ENCODE measurements at regions not wholly inside any gene's neighbourhood (a gene's known extent, or its start where the extent isn't known, plus 50 kb on each side); places are given as distances from the start of the nearest gene placed in this dataset.
"Not testable (repeated sequence)": the region's sequence is repeated elsewhere in the genome, so short reads cannot be mapped to it uniquely, and the experiment has no call there.

DNA sequence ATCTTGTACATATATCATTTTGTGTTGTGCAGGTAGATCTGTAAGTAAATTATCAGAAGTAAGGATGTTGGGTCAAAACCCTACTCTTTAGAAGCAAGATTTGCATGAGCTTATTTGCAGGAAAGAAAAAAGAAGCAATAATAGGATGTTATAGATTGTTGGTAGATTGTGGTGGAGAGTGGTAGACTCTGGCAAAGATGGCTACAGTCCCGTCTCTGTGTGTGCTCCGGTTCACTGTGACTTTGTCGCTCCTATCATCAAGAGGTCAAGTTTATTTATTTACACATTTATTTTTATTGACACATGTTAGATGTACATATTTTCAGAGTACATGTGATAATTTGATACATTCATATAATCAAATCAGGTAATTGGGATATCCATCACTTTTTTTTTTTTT is 81.0 kb upstream of the NDUFV2 start:
- no peak for DNase-seq

DNA sequence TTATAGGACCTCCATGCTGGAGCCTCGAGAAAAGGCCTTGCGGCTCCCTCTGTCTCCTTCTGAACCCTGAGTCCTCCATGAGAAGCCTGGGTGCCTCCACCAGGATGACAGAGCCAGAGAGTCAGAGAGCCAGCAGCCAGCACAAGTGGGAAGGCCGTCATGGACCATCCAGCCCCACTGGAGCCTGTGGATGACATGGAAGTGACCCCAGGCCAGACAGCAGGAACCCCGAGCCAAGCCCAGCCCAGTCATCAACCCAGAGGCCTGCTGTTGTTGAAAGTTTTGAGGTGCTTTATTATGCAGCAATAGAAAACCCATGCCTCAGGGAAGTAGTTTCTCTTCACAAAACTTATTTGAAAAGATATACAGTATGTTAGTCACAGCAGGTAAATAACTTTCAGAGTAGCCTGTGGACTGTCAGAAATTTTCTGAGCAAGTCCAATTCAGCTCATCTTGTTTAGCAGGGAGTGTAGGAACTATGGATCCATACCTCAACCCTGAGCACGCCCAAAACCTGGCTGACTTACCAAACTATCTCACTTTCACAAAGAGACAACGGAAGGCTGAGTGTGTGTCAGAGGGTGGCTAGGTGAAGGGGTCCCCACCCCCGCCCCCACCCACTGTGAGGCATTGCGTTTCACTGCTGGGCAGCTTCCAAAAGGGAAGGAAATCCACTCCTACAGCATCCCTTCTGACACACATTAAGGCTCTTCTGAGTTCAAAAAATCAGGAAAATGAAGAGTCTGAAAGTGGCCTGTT is 79.9 kb upstream of the NDUFV2 start:
- DNase-seq, result no peak

DNA sequence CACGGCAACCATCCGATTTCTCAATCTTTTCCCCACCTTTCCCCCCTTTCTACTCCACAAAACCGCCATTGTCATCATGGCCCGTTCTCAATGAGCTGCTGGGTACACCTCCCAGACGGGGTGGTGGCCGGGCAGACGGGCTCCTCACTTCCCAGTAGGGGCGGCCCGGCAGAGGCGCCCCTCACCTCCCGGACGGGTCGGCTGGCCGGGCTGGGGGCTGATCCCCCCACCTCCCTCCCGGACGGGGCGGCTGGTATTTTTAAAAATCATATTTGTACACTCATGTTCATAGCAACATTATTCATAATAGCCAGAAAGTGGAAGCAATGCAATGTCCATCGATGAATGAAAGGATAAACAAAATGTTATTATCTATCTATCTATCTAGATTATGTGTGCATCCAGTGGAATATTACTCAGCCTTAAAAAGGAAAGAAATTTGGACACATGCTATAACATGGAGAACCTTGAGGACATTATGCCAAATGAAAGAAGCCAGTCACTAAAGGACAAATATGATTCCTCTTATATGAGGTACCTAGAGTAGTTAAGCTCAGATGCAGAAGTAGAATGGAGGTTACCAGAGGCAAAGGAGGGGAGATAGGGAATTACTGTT is 78.4 kb upstream of the NDUFV2 start:
- not testable (repeated sequence) for DNase-seq

DNA sequence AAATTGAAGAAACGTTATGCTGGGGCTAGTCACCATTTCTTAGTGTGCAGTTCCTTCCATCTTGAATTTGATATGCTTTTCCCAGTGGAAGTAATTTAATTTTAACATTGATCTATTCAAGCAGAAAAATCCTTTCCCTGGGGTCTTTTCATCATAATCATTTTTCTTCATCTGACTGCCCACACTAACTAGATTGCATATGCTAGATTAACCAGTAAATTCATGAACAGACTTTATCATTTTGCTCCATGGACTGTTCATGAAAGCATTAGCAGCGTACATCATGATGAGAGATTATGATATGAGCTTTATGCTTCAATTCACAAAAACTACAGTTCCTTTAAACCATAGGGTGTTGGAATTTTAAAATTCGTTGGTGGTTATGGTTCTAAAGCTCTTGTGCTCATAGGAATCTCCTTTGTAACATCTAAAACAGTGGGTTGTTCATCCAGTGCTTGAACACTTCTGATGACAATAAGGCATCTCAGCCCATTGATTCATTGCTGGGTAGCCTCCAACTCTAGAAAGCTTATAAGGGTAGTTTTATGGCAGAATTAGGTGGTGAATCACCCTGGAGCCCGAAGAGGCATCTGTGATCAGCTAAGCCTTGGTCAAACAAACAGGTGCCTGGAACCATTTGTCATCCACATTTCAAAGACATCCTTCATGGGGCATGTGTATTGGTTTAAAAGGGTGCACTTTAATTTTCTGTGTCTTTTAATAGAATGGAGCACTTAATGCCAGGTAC is 77.2 kb upstream of the NDUFV2 start:
- peak; percentile 64 for DNase-seq

DNA sequence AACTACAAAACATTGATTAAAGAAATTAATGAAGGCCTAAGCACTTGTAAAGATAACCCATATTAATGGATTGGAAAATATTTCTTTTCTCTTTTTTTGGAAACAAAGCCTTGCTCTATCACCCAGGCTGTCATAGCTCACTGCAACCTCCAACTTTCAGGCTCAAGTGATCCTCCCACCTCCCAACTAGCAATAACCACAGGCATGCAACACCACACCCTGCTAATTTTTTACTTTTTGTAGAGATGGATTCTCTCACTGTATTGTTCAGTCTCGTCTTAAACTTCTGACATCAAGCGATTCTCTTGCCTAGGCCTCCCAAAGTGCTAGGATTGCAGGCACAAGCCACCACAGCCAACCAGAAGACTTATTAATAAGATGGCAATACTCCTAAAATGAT is 73.4 kb upstream of the NDUFV2 start:
- DNase-seq, result no peak

DNA sequence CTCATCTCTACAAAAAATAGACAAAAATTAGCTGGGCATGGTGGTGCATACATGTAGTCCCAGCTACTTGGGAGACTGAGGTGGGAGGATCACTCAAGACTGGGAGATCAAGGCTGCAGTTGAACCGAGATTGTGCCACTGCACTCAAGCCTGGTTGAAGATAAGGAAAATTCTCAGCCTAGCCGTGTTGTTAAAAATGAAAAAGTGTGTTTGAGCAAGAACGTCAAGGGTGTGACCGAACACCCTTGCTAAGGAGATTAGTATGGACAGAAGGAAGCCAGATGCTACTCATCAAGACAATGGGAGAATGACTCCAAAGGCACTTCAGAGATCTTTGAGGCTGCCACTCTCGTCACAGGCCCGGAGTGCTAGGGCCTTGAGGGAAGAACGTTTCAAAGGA is 70.0 kb upstream of the NDUFV2 start:
- no peak for DNase-seq

DNA sequence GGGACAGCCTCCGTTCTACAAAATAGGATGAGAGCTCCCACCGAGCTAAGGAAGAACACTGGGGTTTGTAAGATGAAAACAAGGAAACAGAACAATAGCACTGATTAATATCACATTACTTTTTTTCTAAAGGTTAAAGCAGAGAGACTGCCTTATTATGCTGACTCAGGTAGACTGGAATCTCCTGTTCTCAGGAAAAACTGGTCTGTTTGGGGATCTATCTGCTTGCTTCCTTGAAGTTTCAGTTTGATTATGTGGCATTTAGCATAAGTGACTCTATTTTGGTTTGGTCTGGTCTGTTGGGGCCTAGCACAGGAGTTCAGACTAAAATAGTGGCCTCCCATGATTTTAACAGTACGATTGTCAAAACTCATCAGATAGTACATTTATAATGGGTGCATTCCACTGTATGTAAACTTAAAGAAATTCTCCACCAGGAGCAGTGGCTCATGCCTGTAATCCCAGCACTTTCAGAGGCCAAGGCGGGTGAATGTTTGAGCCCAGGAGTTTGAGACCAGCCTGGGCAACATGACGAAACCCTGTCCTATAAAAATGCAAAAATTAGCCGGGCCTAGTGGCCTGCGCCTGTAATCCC is 64.1 kb upstream of the NDUFV2 start:
- no peak for DNase-seq

DNA sequence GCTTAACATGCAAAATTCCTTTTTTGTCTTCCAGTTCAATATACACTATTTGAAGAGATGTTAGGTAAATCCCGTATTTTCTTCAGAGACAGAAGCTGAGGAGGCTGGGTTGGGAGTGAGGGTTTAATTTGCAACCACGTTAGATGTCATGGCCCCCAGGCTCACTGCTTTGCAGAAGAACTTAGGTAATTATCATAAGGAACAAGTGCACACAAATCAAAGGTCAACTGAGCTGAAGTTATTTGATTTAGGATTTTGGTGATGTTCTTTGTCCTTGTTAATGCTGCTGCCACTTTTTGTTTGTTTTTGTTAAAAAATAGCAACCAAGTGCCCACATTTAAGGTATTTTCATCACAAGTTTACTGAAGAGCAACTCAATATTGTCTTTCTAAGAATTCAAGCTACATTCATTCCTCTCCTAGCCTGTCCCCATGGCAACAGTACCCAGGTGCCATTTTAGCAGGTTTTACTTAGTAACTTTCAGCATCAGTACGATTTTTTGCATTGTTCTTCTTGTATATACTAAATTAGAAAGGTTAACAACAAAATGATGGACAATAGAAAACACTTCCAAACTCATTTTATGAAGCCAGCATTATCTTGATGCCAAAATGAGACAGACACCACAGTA is 62.9 kb upstream of the NDUFV2 start:
- no peak for DNase-seq

DNA sequence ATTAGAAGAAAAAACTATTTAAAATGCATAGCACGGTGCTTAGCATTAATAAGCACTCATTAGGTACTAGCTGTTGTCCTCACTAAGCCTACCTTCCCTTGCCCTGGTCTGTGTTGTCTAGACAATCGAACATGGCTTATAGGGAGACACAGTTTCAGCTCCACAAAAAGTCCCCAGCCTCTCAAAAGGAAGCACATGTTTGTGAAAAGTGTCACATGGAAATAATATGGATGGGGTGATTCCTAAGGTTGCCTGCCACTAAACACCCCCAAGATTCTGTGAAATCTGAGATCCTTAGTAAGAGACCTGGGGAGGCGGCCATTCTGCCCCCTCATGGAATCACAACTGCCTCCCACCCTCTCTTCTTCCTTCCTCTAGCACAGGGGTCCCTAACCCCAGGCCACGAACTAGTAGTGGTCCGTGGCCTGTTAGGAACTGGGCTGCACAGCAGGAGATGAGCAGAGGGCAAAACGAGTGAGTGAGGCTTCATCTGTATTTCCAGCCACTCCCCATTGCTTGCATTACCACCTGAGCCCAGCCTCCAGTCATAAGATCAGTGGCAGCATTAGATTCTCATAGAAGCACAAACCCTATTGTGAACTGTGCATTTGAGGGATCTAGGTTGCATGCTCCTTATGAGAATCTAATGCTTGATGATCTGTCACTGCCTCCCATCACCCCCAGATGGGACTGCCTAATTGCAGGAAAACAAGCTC is 59.6 kb upstream of the NDUFV2 start:
- DNase-seq, result no peak

DNA sequence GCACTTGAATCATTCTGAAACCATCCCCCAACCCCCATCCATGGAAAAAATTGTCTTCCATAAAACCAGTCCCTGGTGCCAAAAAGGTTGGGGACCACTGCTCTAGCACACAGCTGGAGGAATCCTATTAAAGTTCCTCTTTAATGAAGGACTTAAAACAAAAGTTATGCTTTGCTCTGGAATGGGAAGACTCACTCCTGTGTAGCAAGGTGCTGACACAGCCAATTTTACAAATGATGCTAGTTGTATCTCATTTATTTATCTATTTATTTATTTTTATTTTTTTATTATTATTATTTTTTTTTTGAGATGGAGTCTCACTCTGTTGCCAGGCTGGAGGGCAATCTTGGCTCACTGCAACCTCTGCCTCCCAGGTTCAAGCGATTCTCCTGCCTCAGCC is 58.9 kb upstream of the NDUFV2 start:
- DNase-seq, result no peak

DNA sequence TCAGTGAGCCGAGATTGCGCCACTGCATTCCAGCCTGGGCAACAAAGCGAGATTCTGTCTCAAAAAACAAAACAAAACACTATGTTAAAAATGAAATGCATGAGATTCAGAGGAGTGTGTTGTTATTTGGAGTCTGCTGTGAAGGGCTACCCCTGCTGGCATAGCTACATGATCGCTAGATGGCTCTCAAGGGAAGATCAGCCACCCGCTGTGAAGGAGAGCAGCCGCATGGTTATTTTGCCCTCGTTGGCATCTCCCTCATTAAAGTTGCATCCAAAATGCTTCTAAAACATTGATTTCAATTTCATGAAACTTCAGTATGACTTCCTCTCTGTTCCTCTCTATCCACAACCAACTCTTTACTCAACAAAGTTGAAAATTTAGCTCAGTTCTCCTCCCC is 54.8 kb upstream of the NDUFV2 start:
- DNase-seq, result no peak

DNA sequence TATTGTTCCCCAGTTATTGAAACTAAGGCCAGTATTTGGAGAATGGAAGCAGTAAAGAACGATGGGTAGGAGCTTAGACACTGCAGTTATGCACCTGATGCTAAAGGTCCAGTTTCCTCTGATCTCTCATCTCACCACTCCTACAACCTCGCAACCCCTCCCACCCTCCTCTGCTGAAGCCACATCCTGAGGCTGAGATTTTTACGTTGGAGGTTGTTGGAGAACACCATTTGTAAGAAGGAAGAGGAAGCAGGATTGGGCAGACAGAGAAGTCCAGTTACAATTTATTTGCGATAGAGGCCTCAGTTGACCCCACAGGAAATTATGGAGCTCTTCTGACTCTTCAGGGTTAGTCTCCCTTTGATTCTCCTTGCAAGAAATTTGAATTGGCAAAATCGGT is 54.3 kb upstream of the NDUFV2 start:
- DNase-seq, result no peak

DNA sequence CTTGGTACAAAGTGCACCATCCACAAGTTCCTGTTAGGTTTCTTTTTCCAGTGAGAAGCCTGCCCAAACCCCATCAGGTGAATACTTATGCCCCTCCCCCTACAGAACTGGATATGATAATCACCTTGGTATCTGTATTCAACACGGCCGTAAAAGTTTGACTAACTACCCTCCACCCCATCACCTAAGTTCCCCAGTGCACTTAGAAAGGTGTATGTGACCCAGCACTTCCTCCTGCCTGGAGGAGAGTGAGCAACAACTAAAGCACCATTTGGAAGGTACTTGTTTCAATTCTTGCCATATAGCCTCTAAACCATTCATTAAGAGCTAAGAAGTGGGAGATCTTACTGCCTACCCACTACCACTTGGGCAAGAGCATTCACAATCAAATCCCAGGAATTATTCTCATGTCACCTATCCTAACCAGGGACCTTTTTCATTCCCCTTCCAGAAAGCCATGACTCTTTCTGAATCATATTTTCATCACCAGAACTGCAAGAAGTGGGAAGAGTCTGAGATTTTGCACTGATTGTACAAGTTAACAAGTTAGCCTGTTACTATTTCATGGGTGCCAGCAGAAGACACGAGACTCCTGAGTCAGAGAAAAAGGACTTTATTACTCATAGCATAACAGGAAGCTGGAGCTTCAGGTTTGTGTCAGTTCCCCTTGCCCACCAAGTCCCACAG is 53.5 kb upstream of the NDUFV2 start:
- DNase-seq, result no peak

DNA sequence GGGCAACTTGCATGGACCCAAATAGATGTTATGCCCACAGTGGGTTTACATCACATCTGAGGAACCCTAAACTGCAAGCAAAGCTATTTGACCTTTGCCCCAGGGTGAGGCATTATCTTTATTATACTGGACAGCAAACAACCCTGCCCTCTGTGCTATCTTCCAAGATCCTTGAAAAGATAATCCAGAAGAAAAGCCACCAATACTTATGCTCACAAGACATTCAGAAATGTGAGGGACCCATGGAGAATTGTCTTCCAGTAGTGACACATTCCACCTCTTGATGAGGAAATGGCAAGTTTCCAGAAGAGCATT is 53.0 kb upstream of the NDUFV2 start:
- no peak for DNase-seq

DNA sequence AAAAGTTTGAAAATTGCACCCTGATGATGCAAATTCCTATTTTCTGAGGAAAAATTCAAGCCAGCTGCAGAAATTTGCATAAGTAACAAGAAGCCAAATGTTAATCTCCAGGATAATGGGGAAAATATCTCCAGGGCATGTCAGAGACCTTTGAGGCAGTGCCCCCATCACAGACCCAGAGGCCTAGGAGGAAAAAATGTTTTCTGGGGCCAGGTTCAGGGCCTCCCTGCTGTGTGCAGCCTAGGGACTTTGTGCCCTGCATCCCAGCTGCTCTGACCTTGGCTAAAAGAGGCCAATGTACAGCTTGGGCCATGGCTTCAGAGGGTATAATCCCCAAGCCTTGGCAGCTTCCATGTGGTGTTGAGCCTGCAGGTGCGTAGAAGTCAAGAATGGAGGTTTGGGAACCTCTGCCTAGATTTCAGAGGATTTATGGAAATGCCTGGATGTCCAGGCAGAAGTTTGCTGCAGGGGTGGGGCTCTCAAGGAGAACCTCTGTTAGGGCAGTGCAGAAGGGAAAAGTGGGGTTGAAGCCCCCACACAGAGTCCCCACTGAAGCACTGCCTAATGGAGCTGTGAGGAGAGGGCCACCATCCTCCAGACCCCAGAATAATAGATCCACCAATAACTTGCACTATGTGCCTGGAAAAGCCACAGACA is 51.7 kb upstream of the NDUFV2 start:
- not testable (repeated sequence) for DNase-seq

Data from NCI-H2171 treated with DMSO at 0.1 percent for 48 hours (cell line).